ENCODE measurements at regions not wholly inside any gene's neighbourhood (a gene's known extent, or its start where the extent isn't known, plus 50 kb on each side); places are given as distances from the start of the nearest gene placed in this dataset.

GRCh38 chr1:193680247-193680923 is 494.0 kb upstream of the B3GALT2 start:
- WGBS (ENCODE audit: insufficient coverage, insufficient replicate concordance, low lambda C conversion rate, missing lambda C conversion rate): 55% methylated on average over 1 of the region's 1 CpG
- no peak for DNase-seq (ENCODE audit: low read depth, low spot score)
- no TSS peak for BruUV-seq (replicated peaks)
- SMC1A ChIA-PET (ENCODE audit: uncharacterized antibody, unreplicated experiment): interaction anchor here (0.9 kb wide), 1 partner anchor 22 kb away, joined by 3 read pairs; no protein-coding TSS in a partner anchor
- no peak for ATAC-seq
- H2AFZ ChIP-seq (ENCODE audit: control insufficient read depth, low read depth, low read length): no peak overlapping the region
- CTCF ChIA-PET: no interaction called here
- no peaks in the 10 kb centered on the region for H3K4me1 ChIP-seq (ENCODE audit: control insufficient read depth, insufficient read depth, low read length)
- in situ Hi-C loops (cut with MboI) (no loop called here), intact Hi-C loops (cut with micrococcal nuclease; ENCODE audit: unreplicated experiment) (no loop called here)
- no peaks in the 10 kb centered on the region for H3K27me3 ChIP-seq (replicated peaks in 1 of 2; ENCODE audit: control insufficient read depth in 2 of 2, insufficient read depth in 2 of 2, low read length in 1 of 2)
- H3K36me3 ChIP-seq (ENCODE audit: control insufficient read depth in 2 of 2, insufficient read depth in 2 of 2, low read length in 1 of 2): no peaks in the 10 kb centered on the region
- H3K27ac ChIP-seq (ENCODE audit: control insufficient read depth, insufficient read depth): no peak overlapping the region
- no peaks in the 10 kb centered on the region for H4K20me1 ChIP-seq (ENCODE audit: control insufficient read depth, insufficient read depth)
- no peaks in the 10 kb centered on the region for H3K9me3 ChIP-seq (replicated peaks; ENCODE audit: control insufficient read depth, insufficient read depth, low read length)
- POLR2A ChIA-PET: no interaction called here
- no peak overlapping the region for H3K4me2 ChIP-seq (ENCODE audit: control insufficient read depth, insufficient read depth)
- RAD21 ChIA-PET (ENCODE audit: unreplicated experiment): no interaction called here
- no peak overlapping the region for H3K9ac ChIP-seq (ENCODE audit: control insufficient read depth, insufficient read depth, low read length)
- FAIRE-seq: no peak
- H3K79me2 ChIP-seq (ENCODE audit: control insufficient read depth, insufficient read depth, low read length): no peaks in the 10 kb centered on the region
- no peak overlapping the region for H3K4me3 ChIP-seq
- TF ChIP-seq MAX (IDR thresholded peaks at IDR 0.05; ENCODE audit: low read depth, low read length) (no peak), ZBTB11 (CRISPR knock-in tag; IDR thresholded peaks at IDR 0.05) (no peak), CHD1 (IDR thresholded peaks at IDR 0.05; ENCODE audit: low read depth, low read length) (no peak), TARDBP (IDR thresholded peaks at IDR 0.05; ENCODE audit: borderline replicate concordance) (no peak), STAT3 (IDR thresholded peaks at IDR 0.05; ENCODE audit: low read depth, low read length) (no peak), YY1 (IDR thresholded peaks at IDR 0.05; ENCODE audit: low read depth, low read length) (no peak), FOS (IDR thresholded peaks at IDR 0.05; ENCODE audit: borderline replicate concordance, extremely low read depth, insufficient read length) (no peak), CTCF (IDR thresholded peaks at IDR 0.05 in 2 of 3, conservative IDR thresholded peaks at IDR 0.05 in 1 of 3; ENCODE audit: control insufficient read depth in 2 of 3, extremely low read depth in 1 of 3, insufficient read depth in 1 of 3, low read depth in 3 of 3, low read length in 3 of 3) (no peak), ZNF384 (IDR thresholded peaks at IDR 0.05; ENCODE audit: borderline replicate concordance, low read depth, low read length) (no peak), CBFB (IDR thresholded peaks at IDR 0.05; ENCODE audit: low read depth) (no peak), BHLHE40 (IDR thresholded peaks at IDR 0.05; ENCODE audit: borderline replicate concordance in 1 of 2, low read depth in 2 of 2, low read length in 1 of 2) (no peak), BCL3 (IDR thresholded peaks at IDR 0.05; ENCODE audit: borderline replicate concordance, insufficient read depth, low read depth, low read length, poor library complexity, severe bottlenecking) (no peak), NFIC (IDR thresholded peaks at IDR 0.05; ENCODE audit: low read depth, low read length) (no peak)
